Suprapubic skin (tissue), 4 donors: ENCODE measurements at regions not wholly inside any gene's neighbourhood (a gene's known extent, or its start where the extent isn't known, plus 50 kb on each side); places are given as distances from the start of the nearest gene placed in this dataset.

ENCODE experiments used
- DNase-seq, 2 donors: peaks; one replicate each; pipeline ENCODE4 v3.0.0-alpha.2; 2019; ENCODE audit warnings: low spot score in 2 of 2
- H3K27ac ChIP-seq: fragments of 200-600 bp; sonication (generic); one replicate; pipeline ENCODE4 v1.5.1; 2019
- H3K27me3 ChIP-seq: fragments of 200-600 bp; sonication (generic); one replicate; pipeline ENCODE4 v1.5.1; 2019
- H3K36me3 ChIP-seq: fragments of 200-600 bp; sonication (generic); one replicate; pipeline ENCODE4 v1.5.1; 2019
- H3K4me1 ChIP-seq: fragments of 200-600 bp; sonication (generic); one replicate; pipeline ENCODE4 v1.5.1; 2019
- H3K4me3 ChIP-seq: fragments of 200-600 bp; sonication (generic); one replicate; pipeline ENCODE4 v1.5.1; 2019; ENCODE audit warnings: mild to moderate bottlenecking
- H3K9me3 ChIP-seq: fragments of 200-600 bp; sonication (generic); one replicate; pipeline ENCODE4 v1.5.1; 2019
- EP300 ChIP-seq: sonication (generic); formaldehyde crosslinking; IDR thresholded peaks from one replicate; pipeline ENCODE4 v1.6.1; 2017; ENCODE audit warnings: antibody characterized with exemption
- POLR2A ChIP-seq, 2 donors: fragments of 450-650 bp; IDR thresholded peaks; one replicate each; pipeline ENCODE4 v1.6.1; 2017; ENCODE audit warnings: antibody characterized with exemption in 2 of 2, mild to moderate bottlenecking in 2 of 2, moderate library complexity in 2 of 2
- POLR2AphosphoS5 ChIP-seq, 3 donors: sonication (generic); formaldehyde crosslinking; IDR thresholded peaks; one replicate each; pipeline ENCODE4 v1.6.1; 2017; ENCODE audit warnings: antibody characterized with exemption in 3 of 3
- WGBS: methylation state at CpG from one replicate; pipeline ENCODE4 v1.1.5; 2018; 5-methylcytosine and 5-hydroxymethylcytosine counted together
- TF ChIP-seq, protein P1 (sequence below), 2 donors: fragments of 200-600 bp in 1 of 2; fragments of 450-650 bp in 1 of 2; sonication (generic) in 1 of 2; IDR thresholded peaks; one replicate each; pipeline ENCODE4 v1.5.1; 2016 to 2019; ENCODE audit warnings: antibody characterized with exemption in 2 of 2, mild to moderate bottlenecking in 1 of 2, moderate library complexity in 1 of 2

DNA sequence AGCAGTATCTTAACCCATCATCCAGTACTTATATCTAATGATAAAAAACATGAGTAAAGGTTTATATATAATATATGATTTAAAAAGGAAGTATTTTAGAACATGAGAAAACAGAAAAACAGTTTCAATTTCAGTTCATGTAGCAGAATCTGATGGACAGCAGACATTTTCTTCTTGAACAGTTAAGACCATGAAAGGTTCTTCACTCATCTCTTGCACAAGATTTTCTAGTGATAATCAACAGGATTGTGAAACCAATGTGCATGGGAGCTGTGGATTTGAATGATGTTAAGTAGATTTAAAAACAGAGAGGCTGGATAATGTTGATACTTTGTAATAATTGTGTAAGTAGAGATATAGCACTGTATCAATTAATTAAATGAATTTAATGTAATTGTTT, 1297.6 kb downstream of the BRINP3 start:
- Histone ChIP-seq H3K27ac (no peak overlapping the region), H3K4me3 (no peak overlapping the region), H3K27me3 (no peaks in the 10 kb centered on the region), H3K9me3 (no peaks in the 10 kb centered on the region), H3K4me1 (no peaks in the 10 kb centered on the region), H3K36me3 (no peaks in the 10 kb centered on the region)
- TF ChIP-seq POLR2A (IDR thresholded peaks at IDR 0.05) (no peak), POLR2AphosphoS5 (IDR thresholded peaks at IDR 0.05) (no peak), EP300 (no peak)
- TF ChIP-seq, protein P1, sequence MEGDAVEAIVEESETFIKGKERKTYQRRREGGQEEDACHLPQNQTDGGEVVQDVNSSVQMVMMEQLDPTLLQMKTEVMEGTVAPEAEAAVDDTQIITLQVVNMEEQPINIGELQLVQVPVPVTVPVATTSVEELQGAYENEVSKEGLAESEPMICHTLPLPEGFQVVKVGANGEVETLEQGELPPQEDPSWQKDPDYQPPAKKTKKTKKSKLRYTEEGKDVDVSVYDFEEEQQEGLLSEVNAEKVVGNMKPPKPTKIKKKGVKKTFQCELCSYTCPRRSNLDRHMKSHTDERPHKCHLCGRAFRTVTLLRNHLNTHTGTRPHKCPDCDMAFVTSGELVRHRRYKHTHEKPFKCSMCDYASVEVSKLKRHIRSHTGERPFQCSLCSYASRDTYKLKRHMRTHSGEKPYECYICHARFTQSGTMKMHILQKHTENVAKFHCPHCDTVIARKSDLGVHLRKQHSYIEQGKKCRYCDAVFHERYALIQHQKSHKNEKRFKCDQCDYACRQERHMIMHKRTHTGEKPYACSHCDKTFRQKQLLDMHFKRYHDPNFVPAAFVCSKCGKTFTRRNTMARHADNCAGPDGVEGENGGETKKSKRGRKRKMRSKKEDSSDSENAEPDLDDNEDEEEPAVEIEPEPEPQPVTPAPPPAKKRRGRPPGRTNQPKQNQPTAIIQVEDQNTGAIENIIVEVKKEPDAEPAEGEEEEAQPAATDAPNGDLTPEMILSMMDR (IDR thresholded peaks at IDR 0.05): no peak
- DNase-seq: no peak

DNA sequence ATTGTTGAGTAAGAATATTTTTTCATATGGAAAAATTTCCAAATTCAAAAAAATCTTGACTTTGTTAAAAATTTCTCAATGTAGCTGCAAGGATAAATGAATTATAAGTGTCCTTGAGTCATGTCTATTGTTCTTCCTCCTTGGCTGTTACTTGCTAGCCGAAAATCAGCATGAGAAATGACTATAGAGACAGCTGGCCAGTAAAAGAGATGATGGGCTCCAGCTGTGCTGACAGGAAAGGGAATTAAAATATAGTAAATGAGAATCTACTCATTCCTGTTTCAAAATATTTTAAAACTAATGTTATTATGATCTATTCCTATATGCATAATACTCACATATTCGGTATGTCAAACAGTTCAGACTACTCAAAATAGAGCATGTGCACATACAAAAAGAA, 1292.6 kb downstream of the BRINP3 start:
- Histone ChIP-seq H3K27me3 (no peaks in the 10 kb centered on the region), H3K36me3 (no peaks in the 10 kb centered on the region), H3K4me1 (no peaks in the 10 kb centered on the region), H3K9me3 (no peaks in the 10 kb centered on the region), H3K27ac (no peak overlapping the region), H3K4me3 (no peak overlapping the region)
- TF ChIP-seq POLR2A (IDR thresholded peaks at IDR 0.05) (no peak), POLR2AphosphoS5 (IDR thresholded peaks at IDR 0.05) (no peak), EP300 (no peak)
- TF ChIP-seq, protein P1 (IDR thresholded peaks at IDR 0.05): no peak
- DNase-seq: no peak
- WGBS: 53% methylated on average over 2 of the region's 2 CpGs

DNA sequence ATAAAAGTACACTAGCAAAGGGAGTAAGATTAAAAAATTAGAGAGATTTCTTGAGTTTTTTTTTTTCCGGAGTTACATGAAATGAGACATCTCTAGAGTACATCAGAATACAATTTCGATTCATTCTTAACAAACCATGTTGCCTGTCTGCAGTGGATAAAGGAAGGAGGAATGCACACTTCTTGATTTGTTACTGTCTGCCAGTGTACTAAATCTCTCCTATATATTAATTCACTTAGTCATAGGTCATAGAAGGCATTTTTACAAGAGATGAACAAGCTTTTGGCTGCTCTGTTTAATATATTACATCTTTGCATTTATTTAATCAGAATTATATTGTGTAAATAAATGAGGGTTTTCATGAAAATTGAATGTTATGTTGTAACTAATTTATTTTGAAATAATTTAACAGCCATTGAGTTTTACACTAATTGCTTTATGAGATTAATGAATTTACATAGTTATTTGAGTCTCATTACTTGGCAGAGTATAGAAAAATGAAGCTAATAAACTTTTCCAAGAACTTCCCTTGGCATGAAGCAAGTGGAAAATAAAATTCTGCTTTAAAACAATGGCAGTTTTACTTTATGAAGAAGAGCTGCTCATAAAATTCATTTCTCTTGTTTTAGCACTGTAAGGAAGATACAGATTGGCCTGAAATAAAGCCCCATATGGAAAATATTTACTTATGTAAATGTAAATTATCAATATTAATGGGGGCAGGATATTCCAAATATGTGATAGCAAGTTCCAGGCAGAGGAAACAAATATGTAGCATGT, 1284.7 kb downstream of the BRINP3 start:
- H3K36me3 ChIP-seq: no peaks in the 10 kb centered on the region
- TF ChIP-seq POLR2AphosphoS5 (IDR thresholded peaks at IDR 0.05): no peak
- no peak for TF ChIP-seq POLR2A (IDR thresholded peaks at IDR 0.05)
- TF ChIP-seq, protein P1 (IDR thresholded peaks at IDR 0.05): no peak
- no peak for TF ChIP-seq EP300
- no peak overlapping the region for H3K27ac ChIP-seq
- no peaks in the 10 kb centered on the region for H3K9me3 ChIP-seq
- H3K4me1 ChIP-seq: no peaks in the 10 kb centered on the region
- no peak for DNase-seq
- H3K27me3 ChIP-seq: no peaks in the 10 kb centered on the region
- no peak overlapping the region for H3K4me3 ChIP-seq
- WGBS: 72% methylated on average over 2 of the region's 2 CpGs

DNA sequence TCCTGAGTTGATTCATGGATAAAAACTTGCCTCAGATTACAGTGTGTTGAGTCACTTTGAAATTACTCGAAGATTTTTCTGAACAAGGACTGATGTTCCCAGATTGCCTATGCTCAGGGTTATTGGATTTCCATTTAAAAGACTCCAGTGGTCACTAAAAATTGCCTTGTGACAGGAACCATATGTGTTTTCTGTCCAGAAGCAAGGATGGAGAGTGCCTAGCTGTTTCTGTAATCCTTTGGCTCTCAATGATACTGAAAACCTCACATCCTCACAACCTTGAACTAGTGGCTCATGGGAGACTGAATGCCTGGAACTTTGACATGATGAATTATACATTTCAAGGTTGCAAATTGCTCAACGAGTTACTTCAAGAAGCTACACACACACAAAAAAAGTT, 1271.8 kb downstream of the BRINP3 start:
- WGBS: 40% methylated on average over 2 of the region's 2 CpGs
- no peak overlapping the region for H3K4me3 ChIP-seq
- H3K27me3 ChIP-seq: no peaks in the 10 kb centered on the region
- H3K9me3 ChIP-seq: no peaks in the 10 kb centered on the region
- TF ChIP-seq, protein P1 (IDR thresholded peaks at IDR 0.05): no peak
- TF ChIP-seq POLR2A (IDR thresholded peaks at IDR 0.05): no peak
- H3K4me1 ChIP-seq: no peaks in the 10 kb centered on the region
- no peaks in the 10 kb centered on the region for H3K36me3 ChIP-seq
- no peak overlapping the region for H3K27ac ChIP-seq
- DNase-seq: no peak

DNA sequence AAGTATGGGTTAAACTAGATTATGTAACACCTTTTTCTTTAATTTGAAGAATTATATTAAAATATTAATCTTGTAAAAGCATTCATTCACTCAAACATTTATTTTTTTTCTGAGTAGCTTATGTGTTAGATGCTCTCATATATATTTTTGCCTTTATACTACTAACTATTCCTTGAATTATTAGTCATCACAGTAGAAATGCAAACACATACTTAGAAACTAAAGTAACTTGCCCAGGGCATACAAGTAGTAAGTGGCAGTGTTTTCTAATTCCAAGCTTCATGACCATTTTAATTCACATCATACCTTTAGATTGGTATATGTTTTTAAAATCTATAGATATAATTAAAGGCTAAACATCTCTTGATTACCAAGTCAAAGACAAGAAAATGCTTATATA, 1271.0 kb downstream of the BRINP3 start:
- no peak for DNase-seq
- TF ChIP-seq POLR2AphosphoS5 (IDR thresholded peaks at IDR 0.05): no peak
- no peak for TF ChIP-seq POLR2A (IDR thresholded peaks at IDR 0.05)
- TF ChIP-seq EP300: no peak
- TF ChIP-seq, protein P1 (IDR thresholded peaks at IDR 0.05): no peak
- H3K4me3 ChIP-seq: no peak overlapping the region
- H3K4me1 ChIP-seq: no peaks in the 10 kb centered on the region
- no peaks in the 10 kb centered on the region for H3K36me3 ChIP-seq
- H3K9me3 ChIP-seq: no peaks in the 10 kb centered on the region
- H3K27me3 ChIP-seq: no peaks in the 10 kb centered on the region
- no peak overlapping the region for H3K27ac ChIP-seq
